Nephron progenitor cell (in vitro differentiated cells): ENCODE measurements at regions not wholly inside any gene's neighbourhood (a gene's known extent, or its start where the extent isn't known, plus 50 kb on each side); places are given as distances from the start of the nearest gene placed in this dataset.

ENCODE experiments used
- DNase-seq: peaks from one replicate; pipeline ENCODE4 v3.0.0; 2021
- H3K27ac Mint-ChIP-seq: 2 replicates; pipeline ENCODE4 v1.8.0; 2021; ENCODE audit warnings: mild to moderate bottlenecking, moderate library complexity, mixed read lengths
- H3K27me3 Mint-ChIP-seq: 2 replicates; pipeline ENCODE4 v1.8.0; 2021; ENCODE audit warnings: mild to moderate bottlenecking, low read depth, mixed read lengths; ENCODE audit not compliant: poor library complexity
- H3K36me3 Mint-ChIP-seq: 2 replicates; pipeline ENCODE4 v1.8.0; 2021; ENCODE audit warnings: low read depth, mixed read lengths
- H3K4me1 Mint-ChIP-seq: 2 replicates; pipeline ENCODE4 v1.8.0; 2021; ENCODE audit warnings: mixed read lengths
- H3K4me3 Mint-ChIP-seq: 2 replicates; pipeline ENCODE4 v1.8.0; 2021; ENCODE audit warnings: mild to moderate bottlenecking, moderate library complexity, mixed read lengths
- H3K9me3 Mint-ChIP-seq: 2 replicates; pipeline ENCODE4 v1.8.0; 2021; ENCODE audit warnings: mild to moderate bottlenecking, moderate library complexity, mixed read lengths
- TF ChIP-seq, protein P1 (sequence below): fragments of 200-600 bp; sonication (generic); IDR thresholded peaks from 2 replicates; pipeline ENCODE4 v1.5.0; 2021; ENCODE audit warnings: antibody characterized with exemption

DNA sequence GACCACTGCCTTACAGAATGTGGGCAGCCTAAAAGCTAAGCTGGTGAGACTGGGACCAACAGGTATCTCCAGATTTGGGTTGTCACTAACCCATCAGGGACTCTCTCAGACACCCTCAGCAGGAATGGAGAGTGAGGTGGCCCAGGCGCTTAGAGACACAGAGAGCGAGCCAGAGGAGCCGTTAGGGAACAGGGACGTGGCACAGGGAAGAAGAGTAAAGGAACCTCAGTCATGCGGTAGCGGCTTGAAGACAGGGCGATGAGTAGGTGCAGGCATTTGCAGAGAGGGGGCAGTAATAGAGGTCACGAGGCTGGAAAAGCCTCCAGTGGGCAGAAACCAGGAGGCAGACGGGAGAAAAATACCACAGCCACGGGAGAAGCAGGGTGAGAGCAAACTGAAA is 158.0 kb upstream of the CCND2 start:
- Mint-ChIP-seq H3K27ac (peak overlapping the region; percentile 2), H3K27me3 (peaks cover 33% of the 10 kb centered on the region), H3K36me3 (no peaks in the 10 kb centered on the region), H3K4me1 (peaks cover 48% of the 10 kb centered on the region), H3K9me3 (peaks cover 1% of the 10 kb centered on the region), H3K4me3 (peak overlapping the region; percentile 1)
- no peak for DNase-seq
- TF ChIP-seq, protein P1, sequence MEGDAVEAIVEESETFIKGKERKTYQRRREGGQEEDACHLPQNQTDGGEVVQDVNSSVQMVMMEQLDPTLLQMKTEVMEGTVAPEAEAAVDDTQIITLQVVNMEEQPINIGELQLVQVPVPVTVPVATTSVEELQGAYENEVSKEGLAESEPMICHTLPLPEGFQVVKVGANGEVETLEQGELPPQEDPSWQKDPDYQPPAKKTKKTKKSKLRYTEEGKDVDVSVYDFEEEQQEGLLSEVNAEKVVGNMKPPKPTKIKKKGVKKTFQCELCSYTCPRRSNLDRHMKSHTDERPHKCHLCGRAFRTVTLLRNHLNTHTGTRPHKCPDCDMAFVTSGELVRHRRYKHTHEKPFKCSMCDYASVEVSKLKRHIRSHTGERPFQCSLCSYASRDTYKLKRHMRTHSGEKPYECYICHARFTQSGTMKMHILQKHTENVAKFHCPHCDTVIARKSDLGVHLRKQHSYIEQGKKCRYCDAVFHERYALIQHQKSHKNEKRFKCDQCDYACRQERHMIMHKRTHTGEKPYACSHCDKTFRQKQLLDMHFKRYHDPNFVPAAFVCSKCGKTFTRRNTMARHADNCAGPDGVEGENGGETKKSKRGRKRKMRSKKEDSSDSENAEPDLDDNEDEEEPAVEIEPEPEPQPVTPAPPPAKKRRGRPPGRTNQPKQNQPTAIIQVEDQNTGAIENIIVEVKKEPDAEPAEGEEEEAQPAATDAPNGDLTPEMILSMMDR = no peak

DNA sequence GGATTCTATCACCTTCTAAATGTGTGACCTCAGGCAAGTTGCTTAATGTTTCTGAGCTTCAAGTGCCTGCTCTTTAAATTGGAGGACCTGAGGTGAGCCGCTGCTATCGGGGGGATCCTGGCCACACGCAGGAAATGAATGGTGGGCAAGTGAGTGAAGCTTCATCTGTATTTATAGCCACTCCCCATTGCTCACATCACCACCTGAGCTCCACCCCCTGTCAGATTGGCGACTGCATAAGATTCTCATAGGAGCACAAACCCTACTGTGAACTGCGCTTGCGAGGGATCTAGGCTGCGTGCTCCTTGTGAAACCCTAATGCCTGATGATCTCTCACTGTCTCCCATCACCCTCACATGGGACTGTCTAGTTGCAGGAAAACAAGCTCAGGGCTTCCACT is 158.6 kb upstream of the CCND2 start:
- TF ChIP-seq, protein P1 = no peak
- Mint-ChIP-seq H3K27me3 (peaks cover 33% of the 10 kb centered on the region), H3K4me3 (no peak overlapping the region), H3K27ac (no peak overlapping the region), H3K4me1 (peaks cover 49% of the 10 kb centered on the region), H3K36me3 (no peaks in the 10 kb centered on the region), H3K9me3 (no peaks in the 10 kb centered on the region)
- DNase-seq = no peak

DNA sequence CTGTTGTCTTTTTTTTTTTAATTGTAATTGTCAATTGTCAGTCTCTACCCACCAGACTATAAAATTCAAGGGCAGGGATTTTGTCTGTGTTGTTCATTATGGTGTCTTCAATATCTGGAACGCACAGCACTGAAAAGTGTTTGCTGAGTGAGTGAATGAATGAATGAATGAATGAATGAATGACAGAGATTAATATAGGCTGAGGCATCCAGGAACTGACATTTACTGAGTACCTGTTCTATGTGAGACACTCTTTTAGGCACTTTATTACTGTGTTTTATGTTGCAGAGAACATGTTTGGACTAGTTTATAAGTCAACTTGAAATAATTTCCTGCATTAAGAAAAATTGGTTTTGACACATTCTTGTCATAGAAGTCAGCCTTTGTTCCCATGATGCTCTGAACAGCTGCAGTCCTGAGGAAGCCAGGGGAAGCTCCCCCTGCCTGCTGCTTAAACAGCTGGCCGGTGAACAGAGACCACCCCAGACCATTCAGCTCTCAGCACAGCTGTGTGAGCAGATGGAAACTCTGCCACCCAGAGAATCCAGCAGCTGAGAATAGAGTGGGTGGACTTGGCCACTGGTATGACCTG is 160.7 kb upstream of the CCND2 start:
- Mint-ChIP-seq H3K36me3 (no peaks in the 10 kb centered on the region), H3K4me1 (peaks cover 35% of the 10 kb centered on the region), H3K4me3 (no peak overlapping the region), H3K27me3 (peaks cover 32% of the 10 kb centered on the region), H3K9me3 (no peaks in the 10 kb centered on the region), H3K27ac (no peak overlapping the region)
- TF ChIP-seq, protein P1 = no peak
- no peak for DNase-seq

DNA sequence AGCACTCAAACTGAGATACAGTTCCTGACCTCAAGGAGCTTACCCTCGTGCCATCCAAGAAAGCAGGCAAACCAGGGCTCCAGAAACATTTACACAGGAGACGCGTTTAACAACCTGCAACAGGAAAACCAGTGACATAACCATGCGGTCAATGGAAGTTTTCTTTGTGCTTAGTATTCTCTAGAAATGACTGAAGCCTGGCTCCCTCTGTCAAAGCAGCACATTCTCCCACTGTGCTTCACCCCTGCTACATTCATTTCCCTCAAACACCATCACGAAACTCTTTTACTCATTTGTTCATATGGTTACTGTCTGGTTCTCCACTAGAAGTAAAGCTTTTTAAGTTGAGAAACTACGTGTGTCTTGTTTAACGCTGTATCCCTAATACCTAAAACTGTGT is 161.3 kb upstream of the CCND2 start:
- no peak overlapping the region for H3K27ac Mint-ChIP-seq
- no peaks in the 10 kb centered on the region for H3K36me3 Mint-ChIP-seq
- H3K4me3 Mint-ChIP-seq = no peak overlapping the region
- no peak for DNase-seq
- peaks cover 29% of the 10 kb centered on the region for H3K4me1 Mint-ChIP-seq
- TF ChIP-seq, protein P1 = no peak
- H3K9me3 Mint-ChIP-seq = no peaks in the 10 kb centered on the region
- peaks cover 28% of the 10 kb centered on the region for H3K27me3 Mint-ChIP-seq

DNA sequence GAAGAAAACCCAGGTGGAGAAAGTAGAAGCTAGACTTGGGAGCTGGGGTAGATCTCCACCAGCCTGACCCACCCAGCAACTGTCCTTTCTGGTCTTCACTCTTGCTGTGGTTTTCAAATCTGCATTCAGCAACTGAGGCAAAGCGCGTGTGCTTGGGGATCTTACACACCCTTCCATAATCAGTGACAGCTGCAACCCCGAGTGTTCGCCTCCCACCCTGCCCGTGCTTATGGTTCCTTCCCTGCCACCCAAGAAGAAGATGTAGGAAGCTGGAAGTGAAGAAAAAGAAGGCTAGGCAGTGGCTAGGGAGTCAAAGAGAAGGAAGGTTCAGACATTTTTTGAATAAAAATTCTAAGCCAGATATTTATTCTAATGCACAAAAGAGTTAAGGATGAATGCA is 162.6 kb upstream of the CCND2 start:
- peaks cover 20% of the 10 kb centered on the region for H3K4me1 Mint-ChIP-seq
- no peaks in the 10 kb centered on the region for H3K9me3 Mint-ChIP-seq
- TF ChIP-seq, protein P1 = no peak
- DNase-seq = no peak
- H3K36me3 Mint-ChIP-seq = no peaks in the 10 kb centered on the region
- no peak overlapping the region for H3K4me3 Mint-ChIP-seq
- no peak overlapping the region for H3K27ac Mint-ChIP-seq
- H3K27me3 Mint-ChIP-seq = peaks cover 21% of the 10 kb centered on the region

DNA sequence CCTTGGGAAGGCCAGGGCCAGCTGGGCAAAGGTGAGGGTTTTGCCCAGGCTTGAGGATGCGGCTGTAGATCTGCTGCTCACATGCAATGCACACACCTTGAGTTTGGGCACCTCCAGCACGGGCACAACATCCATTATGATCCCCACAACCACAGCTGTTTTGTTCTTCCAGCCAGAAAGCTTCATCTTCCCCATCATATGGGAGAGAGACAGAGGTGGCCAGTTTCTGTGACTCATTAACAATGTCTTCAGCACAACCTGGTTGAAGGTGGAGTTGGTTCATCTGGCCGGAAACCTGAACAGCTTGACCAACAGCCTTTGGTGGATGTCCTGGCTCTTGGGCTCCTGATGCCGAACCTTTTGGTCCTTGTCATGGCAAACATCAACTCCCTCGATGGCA is 163.7 kb upstream of the CCND2 start:
- no peak overlapping the region for H3K27ac Mint-ChIP-seq
- H3K4me1 Mint-ChIP-seq = peaks cover 9% of the 10 kb centered on the region
- H3K9me3 Mint-ChIP-seq = no peaks in the 10 kb centered on the region
- peaks cover 15% of the 10 kb centered on the region for H3K27me3 Mint-ChIP-seq
- no peaks in the 10 kb centered on the region for H3K36me3 Mint-ChIP-seq
- no peak for DNase-seq
- TF ChIP-seq, protein P1 = no peak
- H3K4me3 Mint-ChIP-seq = no peak overlapping the region
